Glutamatergic neuron (in vitro differentiated cells): ENCODE measurements at regions not wholly inside any gene's neighbourhood (a gene's known extent, or its start where the extent isn't known, plus 50 kb on each side); places are given as distances from the start of the nearest gene placed in this dataset.

Experiments
- DNase-seq: peaks from one replicate; pipeline ENCODE4 v3.0.0; 2022
- H3K27ac Mint-ChIP-seq: one replicate; pipeline ENCODE4 v1.8.0; 2020; ENCODE audit warnings: mild to moderate bottlenecking, mixed read lengths, inconsistent platforms; ENCODE audit not compliant: unreplicated experiment
- H3K27me3 Mint-ChIP-seq: one replicate; pipeline ENCODE4 v1.8.0; 2020; ENCODE audit warnings: mild to moderate bottlenecking, moderate library complexity, mixed read lengths, inconsistent platforms; ENCODE audit not compliant: unreplicated experiment
- H3K36me3 Mint-ChIP-seq: one replicate; pipeline ENCODE4 v1.8.0; 2020; ENCODE audit warnings: mild to moderate bottlenecking, mixed read lengths, inconsistent platforms; ENCODE audit not compliant: unreplicated experiment
- H3K4me1 Mint-ChIP-seq: one replicate; pipeline ENCODE4 v1.8.0; 2020; ENCODE audit warnings: mild to moderate bottlenecking, low read depth, mixed read lengths, inconsistent platforms; ENCODE audit not compliant: unreplicated experiment
- H3K4me3 Mint-ChIP-seq: one replicate; pipeline ENCODE4 v1.8.0; 2020; ENCODE audit warnings: mild to moderate bottlenecking, mixed read lengths, inconsistent platforms; ENCODE audit not compliant: unreplicated experiment
- H3K9me3 Mint-ChIP-seq: one replicate; pipeline ENCODE4 v1.8.0; 2020; ENCODE audit warnings: mild to moderate bottlenecking, moderate library complexity, mixed read lengths, inconsistent platforms; ENCODE audit not compliant: unreplicated experiment
- CTCF ChIP-seq: fragments of 200-600 bp; sonication (generic); IDR thresholded peaks from one replicate; pipeline ENCODE4 v1.5.0; 2021; ENCODE audit not compliant: partially characterized antibody, unreplicated experiment

DNA sequence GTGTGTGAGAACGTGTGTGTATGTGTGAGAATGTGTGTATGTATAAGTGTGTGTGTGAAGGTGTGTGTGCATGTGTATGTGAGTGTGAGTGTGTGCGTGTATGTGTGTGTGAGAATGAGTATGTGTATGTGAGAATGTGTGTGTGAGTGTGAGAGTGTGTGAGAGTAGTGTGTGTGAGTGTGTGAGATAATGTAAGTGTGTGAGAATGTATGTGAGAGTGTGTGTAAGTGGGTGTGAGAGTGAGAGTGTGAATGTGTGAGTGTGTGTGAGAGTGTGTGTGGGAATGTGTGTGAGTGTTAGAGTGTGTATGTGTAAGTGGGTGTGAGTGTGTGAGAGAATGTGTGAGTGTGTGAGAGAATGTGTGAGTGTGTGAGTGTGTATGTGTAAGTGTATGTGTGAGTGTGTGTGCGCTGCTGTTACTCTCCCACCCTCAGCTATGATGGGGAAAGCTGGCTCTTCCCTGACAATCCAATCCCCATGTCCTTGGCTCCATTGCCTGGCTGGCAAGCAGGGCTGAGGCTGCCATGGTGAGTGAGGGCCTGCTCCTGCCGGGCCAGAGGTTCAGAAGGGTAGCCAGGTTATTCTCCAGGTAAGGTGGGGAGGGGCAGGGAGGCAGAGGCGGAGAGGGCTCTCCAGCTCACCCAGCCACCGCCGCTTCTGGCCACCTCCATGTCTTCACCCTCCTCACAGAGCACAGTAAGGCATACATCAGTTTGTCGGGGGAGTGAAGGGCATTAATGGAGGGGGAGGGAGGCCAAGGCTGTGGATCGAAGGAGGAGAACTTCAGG, 72.6 kb upstream of the PCBD1 start:
- H3K9me3 Mint-ChIP-seq: peaks cover 2% of the 10 kb centered on the region
- H3K27me3 Mint-ChIP-seq: peaks cover 7% of the 10 kb centered on the region
- no peak overlapping the region for H3K27ac Mint-ChIP-seq
- no peak for DNase-seq
- H3K4me3 Mint-ChIP-seq: no peak overlapping the region
- no peaks in the 10 kb centered on the region for H3K4me1 Mint-ChIP-seq
- TF ChIP-seq CTCF: no peak
- no peaks in the 10 kb centered on the region for H3K36me3 Mint-ChIP-seq

GRCh38 chr10:70962686-70963085, 74.3 kb upstream of the PCBD1 start:
- no peaks in the 10 kb centered on the region for H3K9me3 Mint-ChIP-seq
- H3K4me3 Mint-ChIP-seq: no peak overlapping the region
- no peaks in the 10 kb centered on the region for H3K36me3 Mint-ChIP-seq
- no peak for DNase-seq
- no peak overlapping the region for H3K27ac Mint-ChIP-seq
- peaks cover 5% of the 10 kb centered on the region for H3K4me1 Mint-ChIP-seq
- TF ChIP-seq CTCF: no peak
- peaks cover 5% of the 10 kb centered on the region for H3K27me3 Mint-ChIP-seq

GRCh38 chr10:70963271-70963670, 74.9 kb upstream of the PCBD1 start:
- no peaks in the 10 kb centered on the region for H3K9me3 Mint-ChIP-seq
- H3K4me3 Mint-ChIP-seq: no peak overlapping the region
- H3K4me1 Mint-ChIP-seq: peaks cover 5% of the 10 kb centered on the region
- no peak for DNase-seq
- no peaks in the 10 kb centered on the region for H3K36me3 Mint-ChIP-seq
- H3K27me3 Mint-ChIP-seq: peaks cover 5% of the 10 kb centered on the region
- no peak overlapping the region for H3K27ac Mint-ChIP-seq
- TF ChIP-seq CTCF: no peak

DNA sequence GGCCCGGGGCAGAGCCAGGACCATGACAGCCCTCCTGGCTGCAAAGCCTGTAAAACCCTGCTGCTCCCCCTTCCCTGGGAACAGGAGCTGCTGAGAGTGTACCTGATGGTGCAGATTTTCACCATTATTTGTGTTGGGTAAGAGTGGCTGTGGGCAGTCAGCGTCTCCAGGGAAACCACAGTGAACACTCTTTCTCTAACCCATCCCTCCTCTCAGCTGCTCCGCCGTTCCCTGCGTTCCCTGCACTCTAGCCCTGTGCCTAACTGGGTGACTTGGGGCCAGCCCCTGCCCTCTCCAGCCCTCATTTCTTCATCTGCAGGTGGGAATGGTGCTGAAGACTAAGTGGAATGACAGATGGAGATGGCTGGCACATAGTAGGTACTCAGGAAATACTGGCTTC, 75.9 kb upstream of the PCBD1 start:
- Mint-ChIP-seq H3K4me1 (peaks cover 5% of the 10 kb centered on the region), H3K27me3 (peaks cover 5% of the 10 kb centered on the region), H3K4me3 (no peak overlapping the region), H3K36me3 (no peaks in the 10 kb centered on the region), H3K27ac (no peak overlapping the region), H3K9me3 (peaks cover 2% of the 10 kb centered on the region)
- TF ChIP-seq CTCF: no peak
- DNase-seq: no peak

GRCh38 chr10:70964881-70965280, 76.5 kb upstream of the PCBD1 start:
- no peak for TF ChIP-seq CTCF
- H3K27ac Mint-ChIP-seq: no peak overlapping the region
- no peak overlapping the region for H3K4me3 Mint-ChIP-seq
- H3K4me1 Mint-ChIP-seq: peaks cover 5% of the 10 kb centered on the region
- peaks cover 2% of the 10 kb centered on the region for H3K9me3 Mint-ChIP-seq
- H3K27me3 Mint-ChIP-seq: peaks cover 5% of the 10 kb centered on the region
- DNase-seq: no peak
- H3K36me3 Mint-ChIP-seq: no peaks in the 10 kb centered on the region
